AG10803 (cell line): ENCODE measurements at regions not wholly inside any gene's neighbourhood (a gene's known extent, or its start where the extent isn't known, plus 50 kb on each side); places are given as distances from the start of the nearest gene placed in this dataset.

Experiments
- DNase-seq: peaks from one replicate; pipeline ENCODE4 v3.0.0; 2010; ENCODE audit warnings: low read depth
- H3K4me3 ChIP-seq: 2 replicates; pipeline ENCODE4 v1.5.1; 2011; ENCODE audit warnings: mild to moderate bottlenecking, low read length, control low read depth
- CTCF ChIP-seq: conservative IDR thresholded peaks from 2 replicates; pipeline ENCODE4 v1.5.1; 2011; ENCODE audit warnings: mild to moderate bottlenecking, low read length, control low read depth, inconsistent platforms

GRCh38 chr12:20028033-20028432, 340.3 kb upstream of the PDE3A start:
- no peak for TF ChIP-seq CTCF
- DNase-seq = no peak
- H3K4me3 ChIP-seq = no peak overlapping the region

GRCh38 chr12:20030826-20031225, 337.5 kb upstream of the PDE3A start:
- DNase-seq = no peak
- no peak for TF ChIP-seq CTCF
- no peak overlapping the region for H3K4me3 ChIP-seq

- no peak for TF ChIP-seq CTCF
- H3K4me3 ChIP-seq = no peak overlapping the region
- DNase-seq = no peak
These were observed 328.8 kb upstream of the PDE3A start for GRCh38 chr12:20039562-20039961.

GRCh38 chr12:20040184-20040583, 328.2 kb upstream of the PDE3A start:
- no peak for DNase-seq
- TF ChIP-seq CTCF = no peak
- no peak overlapping the region for H3K4me3 ChIP-seq

GRCh38 chr12:20040831-20041230, 327.5 kb upstream of the PDE3A start:
- no peak for TF ChIP-seq CTCF
- no peak overlapping the region for H3K4me3 ChIP-seq
- no peak for DNase-seq

- DNase-seq = no peak
- H3K4me3 ChIP-seq = no peak overlapping the region
- no peak for TF ChIP-seq CTCF
These were observed 324.0 kb upstream of the PDE3A start for GRCh38 chr12:20044351-20044750.

GRCh38 chr12:20044846-20045245, 323.5 kb upstream of the PDE3A start:
- H3K4me3 ChIP-seq = no peak overlapping the region
- peak; percentile 50 for DNase-seq
- no peak for TF ChIP-seq CTCF
